B cell (primary cell): ENCODE measurements at regions not wholly inside any gene's neighbourhood (a gene's known extent, or its start where the extent isn't known, plus 50 kb on each side); places are given as distances from the start of the nearest gene placed in this dataset. TPM values are rescaled to one million over a fixed set of nuclear protein-coding genes. Genes with fewer than 3 reads are reported as not detected.

ENCODE experiments used
- ATAC-seq: fragments of 200-7000 bp; cut with Tn5 transposase; one replicate; pipeline ENCODE4 v1.10.0; 2021; ENCODE audit warnings: low read depth, mild to moderate bottlenecking, moderate number of reproducible peaks, moderate library complexity
- CTCF ChIA-PET: fragments of 350-600 bp; sonication (Branson Sonifier 250); formaldehyde crosslinking; loops from one replicate; lab custom pipeline; 2021; ENCODE audit warnings: antibody characterized with exemption, inconsistent platforms; lab: Charles Lee
- POLR2A ChIA-PET: fragments of 350-600 bp; sonication (Branson Sonifier 250); formaldehyde crosslinking; loops from one replicate; lab custom pipeline; 2021; ENCODE audit warnings: antibody characterized with exemption; lab: Charles Lee
- DNase-seq: peaks from one replicate; pipeline ENCODE4 v3.0.0; 2013
- H2AFZ ChIP-seq: 2 replicates; pipeline ENCODE4 v1.6.1; 2012; ENCODE audit warnings: mild to moderate bottlenecking, low read depth, low read length; ENCODE audit not compliant: insufficient read depth, poor library complexity, severe bottlenecking
- H3K27ac ChIP-seq, 2 donors: 1 replicate in 1 of 2; 2 replicates in 1 of 2; pipeline ENCODE4 v1.5.1; 2012 to 2013; ENCODE audit warnings: low read length in 2 of 2, mild to moderate bottlenecking in 2 of 2, moderate library complexity in 1 of 2
- H3K27me3 ChIP-seq, 4 experiments: fragments of 200-600 bp in 1 of 4; sonication (generic) in 1 of 4; replicated peaks in 1 of 4; 1 replicate in 2 of 4; 2 replicates in 2 of 4; pipeline versions ENCODE4 v1.6.1 to v1.7.0; 2013 to 2016; ENCODE audit warnings: low read length in 3 of 4, mild to moderate bottlenecking in 2 of 4, mixed read lengths in 1 of 4, moderate library complexity in 1 of 4; ENCODE audit not compliant: insufficient read depth in 4 of 4, control insufficient read depth in 3 of 4; ENCODE audit errors: control extremely low read depth in 1 of 4
- H3K36me3 ChIP-seq, 2 experiments: replicated peaks in 1 of 2; 1 replicate in 1 of 2; 2 replicates in 1 of 2; pipeline versions ENCODE4 v1.6.1 to v1.7.1; 2013; ENCODE audit warnings: low read length in 1 of 2; ENCODE audit not compliant: insufficient read depth in 2 of 2, control insufficient read depth in 1 of 2; ENCODE audit errors: control extremely low read depth in 1 of 2, extremely low read depth in 1 of 2
- H3K4me1 ChIP-seq, 2 donors: fragments of 200-600 bp in 1 of 2; sonication (generic) in 1 of 2; 1 replicate in 1 of 2; 2 replicates in 1 of 2; pipeline versions ENCODE4 v1.5.1 to v1.6.1; 2013 to 2017; ENCODE audit warnings: low read length in 2 of 2; ENCODE audit not compliant: control insufficient read depth in 2 of 2, insufficient read depth in 2 of 2
- H3K4me2 ChIP-seq: replicated peaks from 2 replicates; pipeline ENCODE3; 2012; ENCODE audit warnings: mild to moderate bottlenecking, low read depth, low read length; ENCODE audit not compliant: poor library complexity, severe bottlenecking
- H3K4me3 ChIP-seq, 5 experiments: fragments of 200-600 bp in 1 of 5; sonication (generic) in 1 of 5; 1 replicate in 3 of 5; 2 replicates in 2 of 5; pipeline versions ENCODE4 v1.5.1 to v1.7.0; 2011 to 2016; ENCODE audit warnings: low read length in 4 of 5, mild to moderate bottlenecking in 4 of 5, low read depth in 2 of 5, control low read depth in 1 of 5, moderate library complexity in 1 of 5; ENCODE audit not compliant: insufficient read depth in 1 of 5; ENCODE audit errors: control extremely low read depth in 1 of 5, extremely low read depth in 1 of 5
- H3K79me2 ChIP-seq: fragments of 200-600 bp; sonication (generic); one replicate; pipeline ENCODE4 v1.6.0; 2016; ENCODE audit warnings: low read length; ENCODE audit not compliant: control insufficient read depth, insufficient read depth
- H3K9ac ChIP-seq: fragments of 200-600 bp; sonication (generic); 2 replicates; pipeline ENCODE4 v1.6.1; 2017; ENCODE audit warnings: mild to moderate bottlenecking, low read length, moderate library complexity
- H3K9me3 ChIP-seq, 3 donors: one replicate each; pipeline versions ENCODE4 v1.6.1 to v1.7.1; 2013; ENCODE audit warnings: low read length in 2 of 3; ENCODE audit not compliant: control insufficient read depth in 2 of 3, insufficient read depth in 1 of 3; ENCODE audit errors: control extremely low read depth in 1 of 3
- H4K20me1 ChIP-seq: 2 replicates; pipeline ENCODE4 v1.6.0; 2012; ENCODE audit warnings: mild to moderate bottlenecking, low read length; ENCODE audit not compliant: insufficient read depth, control insufficient read depth, poor library complexity, severe bottlenecking
- H3K27ac Mint-ChIP-seq: one replicate; pipeline ENCODE4 v1.8.0; 2021; ENCODE audit warnings: mixed read lengths
- H3K27me3 Mint-ChIP-seq: one replicate; pipeline ENCODE4 v1.8.0; 2021; ENCODE audit warnings: mixed read lengths
- H3K4me1 Mint-ChIP-seq: one replicate; pipeline ENCODE4 v1.8.0; 2021; ENCODE audit warnings: mixed read lengths
- H3K4me3 Mint-ChIP-seq: one replicate; pipeline ENCODE4 v1.8.0; 2021; ENCODE audit warnings: mixed read lengths
- H3K9me3 Mint-ChIP-seq: one replicate; pipeline ENCODE4 v1.8.0; 2022; ENCODE audit warnings: mixed read lengths; ENCODE audit not compliant: insufficient read depth
- CTCF ChIP-seq: fragments of 200-600 bp; IDR thresholded peaks from one replicate; pipeline ENCODE4 v1.8.0; 2022; ENCODE audit warnings: antibody characterized with exemption, mild to moderate bottlenecking
- EZH2 ChIP-seq: IDR thresholded peaks from 2 replicates; pipeline ENCODE4 v1.6.1; 2012; ENCODE audit warnings: borderline replicate concordance, low read depth, mild to moderate bottlenecking, moderate library complexity, low read length; ENCODE audit not compliant: insufficient read depth, poor library complexity, severe bottlenecking
- intact Hi-C: fragments of 100-400 bp; cut with micrococcal nuclease; formaldehyde crosslinking; loops from one replicate; pipeline ENCODE4 v1.10.0; 2022
- small RNA-seq: library from RNA; depleted of rRNA; stranded (forward); fragments of <200 nt; gene quantifications from one replicate; pipeline ENCODE3, GENCODE V24; 2012; ENCODE audit warnings: low replicate concordance, low read depth; ENCODE audit not compliant: insufficient read length

GRCh38 chr19:27580906-27581305 is 1632.0 kb downstream of the UQCRFS1 start:
- Histone ChIP-seq H2AFZ (no peak overlapping the region), H3K27me3 (no peaks in the 10 kb centered on the region), H3K79me2 (no peaks in the 10 kb centered on the region), H3K4me3 (no peak overlapping the region), H4K20me1 (no peaks in the 10 kb centered on the region), H3K4me2 (no peak overlapping the region), H3K9ac (no peak overlapping the region), H3K9me3 (peaks cover 0 to 13% (median 5%) of the 10 kb centered on the region in 3 donors), H3K4me1 (no peaks in the 10 kb centered on the region), H3K27ac (no peak overlapping the region), H3K36me3 (no peaks in the 10 kb centered on the region)
- CTCF ChIA-PET: no interaction called here
- H3K4me1 Mint-ChIP-seq: no peaks in the 10 kb centered on the region
- DNase-seq (no peak), ATAC-seq (no peak)
- intact Hi-C loops: no loop called here
- H3K27me3 Mint-ChIP-seq: no peaks in the 10 kb centered on the region
- no peak overlapping the region for H3K27ac Mint-ChIP-seq
- H3K4me3 Mint-ChIP-seq: no peak overlapping the region
- no peak for TF ChIP-seq EZH2
- no peak for TF ChIP-seq CTCF
- POLR2A ChIA-PET: no interaction called here
- peaks cover 28% of the 10 kb centered on the region for H3K9me3 Mint-ChIP-seq

Small RNA genes in the stretch of these regions (small RNA-seq; reads per million reads assigned to genes)
- gene AC006504.6 (not detected), gene RNA5SP470 (not detected)
